Caco-2 (cell line): ENCODE measurements at regions not wholly inside any gene's neighbourhood (a gene's known extent, or its start where the extent isn't known, plus 50 kb on each side); places are given as distances from the start of the nearest gene placed in this dataset.
A peak's percentile ranks its signal among the peaks of the same experiment; 100 is the strongest.

Experiments used
- BruUV-seq: library from RNA; stranded (reverse); fragments of 400-500 nt; replicated peaks from 2 replicates; lab custom pipeline; 2021; lab: Mats Ljungman, UMichigan
- CTCF ChIA-PET: fragments of 300-600 bp; sonication (Branson Sonifier 250); formaldehyde crosslinking; loops from one replicate; lab custom pipeline; 2022; ENCODE audit warnings: antibody characterized with exemption; lab: Charles Lee
- POLR2A ChIA-PET: fragments of 300-600 bp; sonication (Branson Sonifier 250); formaldehyde crosslinking; loops from one replicate; lab custom pipeline; 2022; ENCODE audit warnings: antibody characterized with exemption; lab: Charles Lee
- DNase-seq, 2 experiments: peaks; one replicate each; pipeline versions ENCODE4 v3.0.0 to v3.0.0-alpha.2; 2020 to 2022
- H3K27me3 ChIP-seq: replicated peaks from 2 replicates; pipeline ENCODE4 v1.6.0; 2011; ENCODE audit warnings: low read length; ENCODE audit not compliant: control insufficient read depth, insufficient read depth
- H3K36me3 ChIP-seq: 2 replicates; pipeline ENCODE4 v1.5.1; 2011; ENCODE audit warnings: low read length; ENCODE audit not compliant: control insufficient read depth, insufficient read depth
- H3K4me1 ChIP-seq: fragments of 250-450 bp; sonication (Bioruptor Pico); 2 replicates; pipeline ENCODE4 v1.5.1; 2020; ENCODE audit warnings: mild to moderate bottlenecking
- H3K4me3 ChIP-seq: 2 replicates; pipeline ENCODE4 v1.5.1; 2011; ENCODE audit warnings: low read depth, mild to moderate bottlenecking, control low read depth, low read length
- H3K9me3 ChIP-seq: fragments of 250-450 bp; sonication (Bioruptor Pico); 2 replicates; pipeline ENCODE4 v1.5.1; 2020; ENCODE audit warnings: mild to moderate bottlenecking, moderate library complexity
- H3K27ac Mint-ChIP-seq: one replicate; pipeline ENCODE4 v1.8.0; 2022; ENCODE audit warnings: mixed read lengths; ENCODE audit not compliant: unreplicated experiment
- H3K27me3 Mint-ChIP-seq: one replicate; pipeline ENCODE4 v1.8.0; 2022; ENCODE audit warnings: mixed read lengths; ENCODE audit not compliant: insufficient read depth, unreplicated experiment
- H3K36me3 Mint-ChIP-seq: one replicate; pipeline ENCODE4 v1.8.0; 2022; ENCODE audit warnings: mild to moderate bottlenecking, mixed read lengths; ENCODE audit not compliant: insufficient read depth, unreplicated experiment
- H3K4me1 Mint-ChIP-seq: one replicate; pipeline ENCODE4 v1.8.0; 2022; ENCODE audit warnings: low read depth, mixed read lengths; ENCODE audit not compliant: unreplicated experiment
- H3K4me3 Mint-ChIP-seq: one replicate; pipeline ENCODE4 v1.8.0; 2022; ENCODE audit warnings: mild to moderate bottlenecking, moderate library complexity, mixed read lengths; ENCODE audit not compliant: unreplicated experiment
- H3K9me3 Mint-ChIP-seq: one replicate; pipeline ENCODE4 v1.8.0; 2022; ENCODE audit warnings: mixed read lengths; ENCODE audit not compliant: unreplicated experiment
- CTCF ChIP-seq, 2 experiments: fragments of 200-600 bp in 1 of 2; IDR thresholded peaks; 1 replicate in 1 of 2; 2 replicates in 1 of 2; pipeline versions ENCODE4 v1.5.1 to v1.8.0; 2011 to 2022; ENCODE audit warnings: antibody characterized with exemption in 1 of 2, control low read depth in 1 of 2, inconsistent platforms in 1 of 2, low read depth in 1 of 2, low read length in 1 of 2, mild to moderate bottlenecking in 1 of 2, moderate library complexity in 1 of 2; ENCODE audit not compliant: insufficient read depth in 1 of 2, severe bottlenecking in 1 of 2, unreplicated experiment in 1 of 2
- intact Hi-C: fragments of 100-400 bp; cut with micrococcal nuclease; formaldehyde crosslinking; loops from one replicate; pipeline ENCODE4 v1.10.0; 2022; ENCODE audit not compliant: unreplicated experiment

GRCh38 chr15:77834276-77834990, 201.7 kb upstream of the LINGO1 start:
- intact Hi-C loops = no loop called here
- no peak overlapping the region for H3K4me3 ChIP-seq
- BruUV-seq = no TSS peak
- Mint-ChIP-seq H3K4me3 (no peak overlapping the region), H3K27me3 (no peaks in the 10 kb centered on the region), H3K27ac (no peak overlapping the region), H3K36me3 (no peaks in the 10 kb centered on the region), H3K9me3 (no peaks in the 10 kb centered on the region), H3K4me1 (no peaks in the 10 kb centered on the region)
- CTCF ChIA-PET = no interaction called here
- no peaks in the 10 kb centered on the region for H3K9me3 ChIP-seq
- no peaks in the 10 kb centered on the region for H3K36me3 ChIP-seq
- no peak for TF ChIP-seq CTCF (IDR thresholded peaks at IDR 0.05; ENCODE audit: insufficient read depth in 1 of 2, low read depth in 1 of 2, low read length in 1 of 2, severe bottlenecking in 1 of 2, unreplicated experiment in 1 of 2)
- H3K4me1 ChIP-seq = no peaks in the 10 kb centered on the region
- POLR2A ChIA-PET = no interaction called here
- DNase-seq = peak in 1 of 2 experiments; percentile 12
- H3K27me3 ChIP-seq = no peaks in the 10 kb centered on the region; the same call in 1 of the 2 replicates

- peak in 1 of 2 experiments; percentile 8 for DNase-seq
- Mint-ChIP-seq H3K36me3 (no peaks in the 10 kb centered on the region), H3K4me1 (no peaks in the 10 kb centered on the region), H3K27ac (no peak overlapping the region), H3K4me3 (no peak overlapping the region), H3K9me3 (no peaks in the 10 kb centered on the region), H3K27me3 (peaks cover 2% of the 10 kb centered on the region)
- intact Hi-C loops = no loop called here
- no TSS peak for BruUV-seq
- Histone ChIP-seq H3K4me1 (no peaks in the 10 kb centered on the region), H3K36me3 (no peaks in the 10 kb centered on the region), H3K27me3 (no peaks in the 10 kb centered on the region; the same call in 1 of the 2 replicates), H3K4me3 (no peak overlapping the region), H3K9me3 (no peaks in the 10 kb centered on the region)
- no peak for TF ChIP-seq CTCF (IDR thresholded peaks at IDR 0.05; ENCODE audit: insufficient read depth in 1 of 2, low read depth in 1 of 2, low read length in 1 of 2, severe bottlenecking in 1 of 2, unreplicated experiment in 1 of 2)
- CTCF ChIA-PET = no interaction called here
- POLR2A ChIA-PET = no interaction called here
Observed at GRCh38 chr15:77832874-77833273, 200.2 kb upstream of the LINGO1 start.

GRCh38 chr15:77831986-77832385, 199.3 kb upstream of the LINGO1 start:
- H3K4me1 ChIP-seq = no peaks in the 10 kb centered on the region
- POLR2A ChIA-PET = no interaction called here
- H3K27ac Mint-ChIP-seq = no peak overlapping the region
- H3K4me3 ChIP-seq = no peak overlapping the region
- no peaks in the 10 kb centered on the region for H3K9me3 Mint-ChIP-seq
- no peaks in the 10 kb centered on the region for H3K9me3 ChIP-seq
- BruUV-seq = no TSS peak
- no peak for DNase-seq
- intact Hi-C loops = no loop called here
- H3K36me3 ChIP-seq = no peaks in the 10 kb centered on the region
- H3K27me3 ChIP-seq = no peaks in the 10 kb centered on the region; the same call in 1 of the 2 replicates
- H3K4me1 Mint-ChIP-seq = no peaks in the 10 kb centered on the region
- H3K36me3 Mint-ChIP-seq = no peaks in the 10 kb centered on the region
- TF ChIP-seq CTCF (IDR thresholded peaks at IDR 0.05; ENCODE audit: insufficient read depth in 1 of 2, low read depth in 1 of 2, low read length in 1 of 2, severe bottlenecking in 1 of 2, unreplicated experiment in 1 of 2) = no peak
- H3K27me3 Mint-ChIP-seq = peaks cover 3% of the 10 kb centered on the region
- no peak overlapping the region for H3K4me3 Mint-ChIP-seq
- CTCF ChIA-PET = no interaction called here
